HG02870 (cell line): ENCODE measurements at regions not wholly inside any gene's neighbourhood (a gene's known extent, or its start where the extent isn't known, plus 50 kb on each side); places are given as distances from the start of the nearest gene placed in this dataset.
"Not testable (repeated sequence)": the region's sequence is repeated elsewhere in the genome, so short reads cannot be mapped to it uniquely, and the experiment has no call there.

Experiments used
- ATAC-seq: cut with Tn5 transposase; IDR thresholded peaks from one replicate; pipeline ENCODE4 v1.9.1; 2021; ENCODE audit warnings: mild to moderate bottlenecking, moderate library complexity; ENCODE audit not compliant: unreplicated experiment

- ATAC-seq, result no peak
Observed at GRCh38 chr19:28640506-28640905, 572.4 kb downstream of the UQCRFS1 start.

- ATAC-seq, result no peak
Observed at GRCh38 chr19:28638445-28638844, 574.5 kb downstream of the UQCRFS1 start.

- ATAC-seq, result no peak
Observed at GRCh38 chr19:28636706-28637105, 576.2 kb downstream of the UQCRFS1 start.

DNA sequence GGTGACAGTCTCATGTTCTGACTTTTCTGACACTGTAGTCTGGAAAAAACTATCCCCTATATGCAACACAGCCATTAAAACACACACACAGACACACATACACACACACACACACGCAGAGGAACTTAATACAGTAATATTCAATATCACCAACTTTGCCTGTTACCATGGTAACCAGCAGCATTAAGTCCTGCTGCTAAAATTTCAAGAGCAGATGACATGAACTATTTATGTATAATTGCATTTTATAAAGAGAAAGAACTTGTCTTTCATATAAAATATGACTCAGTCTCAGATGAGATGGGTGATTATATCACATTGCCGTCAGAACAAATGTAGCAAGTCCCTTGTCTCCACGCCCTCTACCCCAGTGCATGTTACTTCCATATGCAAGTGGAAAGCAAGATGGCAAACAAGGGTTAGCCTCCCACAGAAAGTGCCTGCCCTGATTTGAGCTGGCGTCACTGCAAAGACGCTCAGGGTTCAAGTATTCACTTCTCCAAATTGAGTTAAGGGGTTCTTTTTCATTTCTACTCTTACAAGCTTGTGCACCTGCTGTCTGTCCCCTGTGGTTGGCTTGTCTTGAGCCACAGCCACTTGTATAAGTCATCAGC is 576.8 kb downstream of the UQCRFS1 start:
- no peak for ATAC-seq

DNA sequence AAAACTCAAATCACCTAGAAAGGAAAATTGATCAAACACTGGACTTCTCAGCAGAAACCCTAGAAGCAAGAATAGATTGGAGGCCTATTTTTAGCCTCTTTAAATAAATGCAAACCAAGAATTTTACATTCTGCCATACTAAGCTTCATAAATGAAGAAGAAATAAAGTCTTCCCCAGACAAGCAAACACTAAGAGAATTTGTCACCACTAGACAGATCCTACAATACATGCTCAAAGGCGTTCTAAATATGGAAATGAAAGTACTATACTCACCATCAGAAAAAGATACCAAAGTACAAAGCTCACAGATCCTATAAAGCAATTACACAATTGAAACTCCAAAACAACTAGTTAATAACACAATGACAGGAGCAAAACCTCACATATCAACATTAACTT is 578.1 kb downstream of the UQCRFS1 start:
- ATAC-seq, result no peak

DNA sequence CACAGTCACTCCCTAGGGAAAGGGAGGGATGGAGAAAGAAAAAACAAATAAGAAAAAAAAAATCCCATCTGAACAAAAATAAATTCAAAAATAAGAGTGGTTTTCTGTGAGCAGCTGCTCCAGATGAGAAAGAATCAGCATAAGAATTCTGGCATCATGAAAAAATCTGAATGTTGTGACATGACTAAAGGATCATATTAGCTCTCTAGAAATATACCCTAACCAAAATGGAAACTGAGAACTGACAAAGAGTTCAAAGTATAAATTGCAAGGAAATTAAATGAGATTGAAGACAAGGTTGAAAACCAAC is 579.0 kb downstream of the UQCRFS1 start:
- ATAC-seq, result no peak

DNA sequence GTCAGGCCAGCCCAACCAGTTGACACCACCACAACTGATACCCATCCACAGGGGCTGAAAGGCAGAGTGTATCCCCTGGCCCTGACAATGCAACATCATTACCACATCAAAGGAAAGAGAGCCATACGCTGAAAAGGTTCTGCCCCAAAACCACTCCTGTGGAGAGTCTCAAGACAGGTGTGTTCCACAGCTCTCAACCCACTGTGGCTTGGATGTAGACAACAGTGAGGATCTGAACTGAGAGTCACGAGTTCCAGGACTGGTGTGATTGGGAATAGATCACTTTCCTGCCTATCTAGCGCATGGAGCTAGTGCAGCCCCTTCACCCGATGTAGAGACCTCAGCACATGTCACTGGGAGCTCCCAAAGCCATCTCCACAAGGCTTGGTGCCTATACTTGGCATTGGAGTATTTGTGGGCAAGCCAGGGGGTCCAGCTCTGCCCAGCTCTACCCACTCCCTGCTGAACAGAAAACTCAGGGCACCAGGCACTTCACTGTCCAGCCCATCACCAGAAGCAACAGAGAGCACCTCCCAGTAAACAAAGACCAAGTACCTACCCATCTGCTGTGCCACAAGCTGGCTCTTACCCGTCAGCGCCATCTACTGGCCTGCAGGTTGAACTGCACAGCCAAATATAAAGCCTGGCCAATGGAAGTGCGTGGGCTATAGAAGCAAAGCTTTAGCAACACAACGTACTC is 579.5 kb downstream of the UQCRFS1 start:
- no peak for ATAC-seq

DNA sequence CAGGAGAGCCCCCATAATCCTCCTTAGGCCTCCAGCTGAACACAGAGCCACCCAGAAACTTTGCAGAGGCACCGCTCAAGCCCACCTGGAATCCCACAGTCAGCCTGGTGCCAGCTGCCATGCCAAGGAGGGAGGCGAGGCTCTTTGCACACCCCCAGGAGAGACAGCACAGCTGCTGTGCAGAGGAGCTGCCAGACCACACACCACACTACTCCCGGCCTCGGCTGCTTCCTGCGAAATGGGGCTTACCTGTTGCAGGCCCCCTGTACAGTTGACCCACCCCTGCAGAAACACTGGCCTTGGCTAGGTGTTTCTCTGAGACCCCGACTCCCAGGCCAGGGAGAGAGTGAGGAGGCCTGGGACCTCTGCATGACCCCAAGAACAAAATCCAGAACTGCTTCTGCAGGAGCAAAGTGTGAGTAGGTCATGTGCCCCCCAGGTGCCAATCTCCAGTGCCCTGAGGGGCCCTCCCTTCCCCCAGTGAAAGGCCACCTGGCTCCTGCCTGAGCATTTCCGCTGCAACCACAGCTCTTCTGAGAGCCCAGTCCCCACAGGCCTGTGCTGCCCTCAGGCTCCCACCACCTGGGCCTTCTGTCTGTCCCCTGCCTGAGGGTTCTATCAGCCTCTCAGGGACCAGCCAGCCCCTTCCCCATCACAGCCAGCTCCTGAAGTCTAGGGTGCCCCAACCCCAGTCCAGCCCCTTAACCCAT is 580.4 kb downstream of the UQCRFS1 start:
- no peak for ATAC-seq

GRCh38 chr19:28631961-28632360 is 581.0 kb downstream of the UQCRFS1 start:
- ATAC-seq, result no peak

DNA sequence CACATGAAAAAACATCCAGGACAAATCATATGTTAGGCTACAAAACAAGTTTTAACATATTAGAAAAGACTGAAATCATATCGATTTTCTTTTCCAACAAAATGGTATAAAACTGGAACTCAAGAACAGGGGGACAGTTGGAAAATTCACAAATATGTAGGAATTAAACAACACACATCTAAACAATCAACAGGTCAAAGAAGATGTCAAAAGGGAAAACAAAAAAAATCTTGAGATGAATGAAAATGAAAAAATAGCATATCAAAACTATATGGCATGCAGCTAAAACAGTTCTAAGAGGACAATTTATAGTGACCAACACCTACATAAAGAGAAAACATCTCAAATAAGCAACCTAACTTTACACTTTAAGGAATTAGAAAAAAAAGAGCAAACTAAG is 585.3 kb downstream of the UQCRFS1 start:
- no peak for ATAC-seq

- ATAC-seq, result not testable (repeated sequence)
Observed at GRCh38 chr19:28626407-28626806, 586.5 kb downstream of the UQCRFS1 start.

GRCh38 chr19:28619816-28620429 is 593.0 kb downstream of the UQCRFS1 start:
- ATAC-seq, result no peak

GRCh38 chr19:28618504-28618903 is 594.4 kb downstream of the UQCRFS1 start:
- no peak for ATAC-seq

GRCh38 chr19:28615966-28616365 is 597.0 kb downstream of the UQCRFS1 start:
- ATAC-seq, result no peak

GRCh38 chr19:28615546-28615916 is 597.4 kb downstream of the UQCRFS1 start:
- no peak for ATAC-seq

DNA sequence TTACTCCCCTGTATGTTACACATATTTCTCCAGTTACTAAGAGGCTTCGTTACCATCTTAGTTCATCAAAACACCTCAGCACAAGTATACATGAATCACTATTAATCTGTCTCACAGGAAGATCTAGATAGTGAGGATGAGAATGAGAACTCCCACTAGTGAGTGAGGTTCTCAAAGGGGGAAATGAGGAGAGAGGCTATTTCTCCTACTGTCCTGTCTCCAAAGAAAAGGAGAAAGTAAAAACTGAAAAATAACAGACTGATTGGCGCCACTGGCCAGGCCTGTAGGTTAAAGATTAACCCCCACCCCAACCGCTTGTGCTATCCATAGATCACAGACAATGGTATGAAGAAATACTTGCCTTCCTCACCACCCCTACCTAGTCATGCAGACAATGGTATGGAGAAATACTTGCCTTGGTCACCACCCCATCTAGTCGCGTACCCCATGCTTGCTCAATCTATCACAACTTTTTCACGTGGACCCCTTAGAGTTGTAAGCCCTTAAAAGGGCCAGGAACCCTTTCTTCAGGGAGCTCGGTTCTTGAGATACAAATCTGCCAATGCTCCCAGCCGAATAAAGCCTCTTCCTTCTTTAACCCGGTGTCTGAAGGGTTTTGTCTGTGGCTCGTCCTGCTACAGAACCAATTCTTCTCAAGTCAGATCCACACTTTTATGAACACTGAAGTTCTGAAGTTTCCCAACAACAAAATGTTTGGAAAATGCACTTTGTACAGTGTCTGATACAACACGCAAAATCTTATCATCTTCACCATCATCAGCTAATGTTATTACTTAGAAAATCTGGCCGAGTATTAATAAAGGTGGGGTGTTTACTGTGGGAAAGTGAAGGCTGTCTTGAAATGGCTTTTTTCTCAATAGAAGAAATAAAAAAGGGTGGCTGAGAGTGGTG is 598.1 kb downstream of the UQCRFS1 start:
- no peak for ATAC-seq

DNA sequence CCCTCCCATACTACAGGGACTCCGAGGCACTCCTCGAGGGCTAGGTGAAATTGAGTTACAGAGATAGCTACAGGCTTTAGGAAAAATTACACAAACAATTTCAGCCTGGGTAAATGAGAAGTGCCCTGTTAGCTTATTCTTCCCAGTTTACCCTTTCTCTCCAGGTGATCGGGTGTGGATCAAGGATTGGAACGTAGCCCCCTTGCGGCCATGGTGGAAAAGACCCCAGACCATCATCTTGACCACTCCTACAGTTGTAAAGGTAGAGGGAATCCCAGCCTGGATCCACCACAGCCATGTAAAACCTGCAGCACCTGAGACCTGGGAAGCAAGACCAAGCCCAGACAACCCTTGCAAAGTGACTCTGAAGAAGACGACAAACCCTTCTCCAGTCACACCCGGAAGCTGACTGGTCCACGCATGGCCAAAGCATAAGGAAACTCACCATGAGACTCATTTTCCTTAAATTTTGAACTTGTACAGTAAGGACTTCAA is 600.6 kb downstream of the UQCRFS1 start:
- ATAC-seq, result no peak

GRCh38 chr19:28611227-28611914 is 601.6 kb downstream of the UQCRFS1 start:
- not testable (repeated sequence) for ATAC-seq

- no peak for ATAC-seq
Observed at GRCh38 chr19:28610731-28611130, 602.2 kb downstream of the UQCRFS1 start.

DNA sequence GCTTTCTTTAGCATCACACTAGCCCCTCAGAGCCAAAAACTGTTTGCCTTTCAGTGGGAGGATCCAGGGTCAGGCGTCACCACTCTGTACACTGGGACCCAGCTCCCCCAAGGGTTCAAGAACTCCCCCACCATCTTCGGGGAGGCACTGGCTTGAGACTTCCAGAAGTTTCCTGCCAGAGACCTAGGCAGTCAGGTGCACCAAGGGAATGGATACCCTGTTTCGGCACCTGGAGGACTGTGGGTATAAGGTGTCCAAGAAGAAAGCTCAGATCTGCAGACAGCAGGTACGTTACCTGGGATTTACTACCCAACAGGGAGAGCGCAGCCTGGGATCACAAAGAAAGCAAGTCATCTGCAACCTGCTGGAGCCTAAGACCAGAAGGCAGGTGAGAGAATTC is 603.0 kb downstream of the UQCRFS1 start:
- no peak for ATAC-seq
